H9 (cell line): ENCODE measurements at regions not wholly inside any gene's neighbourhood (a gene's known extent, or its start where the extent isn't known, plus 50 kb on each side); places are given as distances from the start of the nearest gene placed in this dataset.

Experiments
- DNase-seq: peaks from one replicate; pipeline ENCODE4 v3.0.0-alpha.2; 2017
- H2AFZ ChIP-seq: one replicate; pipeline ENCODE4 v1.6.1; 2013; ENCODE audit warnings: mild to moderate bottlenecking, low read length, control low read depth, moderate library complexity
- H2AK5ac ChIP-seq: 2 replicates; pipeline ENCODE4 v1.6.1; 2013; ENCODE audit warnings: low read length, control low read depth, mixed read lengths; ENCODE audit not compliant: insufficient read length
- H2BK120ac ChIP-seq: one replicate; pipeline ENCODE4 v1.6.1; 2013; ENCODE audit warnings: low read depth, mild to moderate bottlenecking, low read length, control low read depth, inconsistent platforms; ENCODE audit not compliant: poor library complexity, severe bottlenecking
- H2BK12ac ChIP-seq: 2 replicates; pipeline ENCODE4 v1.6.1; 2013; ENCODE audit warnings: low read length, control low read depth, mixed read lengths, low read depth; ENCODE audit not compliant: insufficient read length
- H2BK15ac ChIP-seq: 2 replicates; pipeline ENCODE4 v1.6.1; 2013; ENCODE audit warnings: low read depth, low read length, control low read depth
- H2BK20ac ChIP-seq: one replicate; pipeline ENCODE4 v1.6.1; 2013; ENCODE audit warnings: low read depth, mild to moderate bottlenecking, low read length, control low read depth, inconsistent platforms; ENCODE audit not compliant: poor library complexity, severe bottlenecking
- H2BK5ac ChIP-seq: 2 replicates; pipeline ENCODE4 v1.6.1; 2013; ENCODE audit warnings: low read length, control low read depth, mixed read lengths; ENCODE audit not compliant: insufficient read length
- H3K14ac ChIP-seq: 2 replicates; pipeline ENCODE4 v1.6.1; 2013; ENCODE audit warnings: low read length, control low read depth; ENCODE audit not compliant: insufficient read depth
- H3K18ac ChIP-seq: 2 replicates; pipeline ENCODE4 v1.6.1; 2013; ENCODE audit warnings: low read depth, mild to moderate bottlenecking, mixed read lengths, low read length, control low read depth; ENCODE audit not compliant: insufficient read length
- H3K23ac ChIP-seq: 2 replicates; pipeline ENCODE4 v1.6.1; 2013; ENCODE audit warnings: low read length, control low read depth, mixed read lengths, low read depth; ENCODE audit not compliant: insufficient read length
- H3K23me2 ChIP-seq: 2 replicates; pipeline ENCODE4 v1.6.1; 2013; ENCODE audit warnings: low read depth, mild to moderate bottlenecking, mixed read lengths, low read length, control low read depth; ENCODE audit not compliant: insufficient read length, poor library complexity, severe bottlenecking
- H3K27ac ChIP-seq: 2 replicates; pipeline ENCODE4 v1.5.1; 2013; ENCODE audit warnings: low read length, control low read depth, mixed read lengths, low read depth; ENCODE audit not compliant: insufficient read length
- H3K27me3 ChIP-seq: 2 replicates; pipeline ENCODE4 v1.6.1; 2013; ENCODE audit warnings: low read length, control low read depth, inconsistent platforms; ENCODE audit not compliant: insufficient read depth
- H3K4ac ChIP-seq: 2 replicates; pipeline ENCODE4 v1.6.1; 2013; ENCODE audit warnings: low read depth, mild to moderate bottlenecking, control low read depth, inconsistent platforms, low read length, moderate library complexity
- H3K4me1 ChIP-seq: 2 replicates; pipeline ENCODE4 v1.6.1; 2013; ENCODE audit warnings: low read length, control low read depth, inconsistent platforms; ENCODE audit not compliant: insufficient read depth
- H3K4me2 ChIP-seq: 2 replicates; pipeline ENCODE4 v1.6.1; 2013; ENCODE audit warnings: low read length, control low read depth, mixed read lengths; ENCODE audit not compliant: insufficient read length, insufficient read depth
- H3K56ac ChIP-seq: 2 replicates; pipeline ENCODE4 v1.6.1; 2013; ENCODE audit warnings: low read depth, mild to moderate bottlenecking, mixed read lengths, low read length, control low read depth; ENCODE audit not compliant: insufficient read length
- H3K79me1 ChIP-seq: 2 replicates; pipeline ENCODE4 v1.6.1; 2013; ENCODE audit warnings: low read depth, mild to moderate bottlenecking, moderate library complexity, low read length, control low read depth, inconsistent platforms; ENCODE audit not compliant: insufficient read depth, poor library complexity, severe bottlenecking
- H3K79me2 ChIP-seq: 2 replicates; pipeline ENCODE4 v1.6.1; 2013; ENCODE audit warnings: low read length, control low read depth, inconsistent platforms; ENCODE audit not compliant: insufficient read depth
- H3K9ac ChIP-seq: 2 replicates; pipeline ENCODE4 v1.6.1; 2013; ENCODE audit warnings: low read length, control low read depth, mixed read lengths; ENCODE audit not compliant: insufficient read length; ENCODE audit errors: extremely low read depth
- H3K9me3 ChIP-seq: one replicate; pipeline ENCODE4 v1.6.1; 2013; ENCODE audit warnings: low read depth, low read length, inconsistent platforms; ENCODE audit not compliant: control insufficient read depth
- H3T11ph ChIP-seq: one replicate; pipeline ENCODE4 v1.6.1; 2013; ENCODE audit warnings: mild to moderate bottlenecking, low read length, control low read depth, inconsistent platforms
- H4K20me1 ChIP-seq: one replicate; pipeline ENCODE4 v1.6.1; 2013; ENCODE audit not compliant: control insufficient read depth, insufficient read length, insufficient read depth
- H4K5ac ChIP-seq: 2 replicates; pipeline ENCODE4 v1.6.1; 2013; ENCODE audit warnings: low read depth, mild to moderate bottlenecking, mixed read lengths, low read length, control low read depth; ENCODE audit not compliant: insufficient read length
- H4K8ac ChIP-seq: replicated peaks from 2 replicates; pipeline ENCODE4 v1.6.1; 2013; ENCODE audit warnings: low read length, control low read depth, mixed read lengths, low read depth; ENCODE audit not compliant: insufficient read length
- H4K91ac ChIP-seq: 2 replicates; pipeline ENCODE4 v1.6.1; 2013; ENCODE audit warnings: low read depth, mild to moderate bottlenecking, moderate library complexity, mixed read lengths, low read length, control low read depth; ENCODE audit not compliant: insufficient read length
- H3K27ac Mint-ChIP-seq, 3 experiments: 2 replicates in 2 of 3; 3 replicates in 1 of 3; pipeline ENCODE4 v1.8.0; 2020 to 2021; ENCODE audit warnings: mixed read lengths in 3 of 3, mild to moderate bottlenecking in 1 of 3, moderate library complexity in 1 of 3
- H3K27me3 Mint-ChIP-seq: 2 replicates; pipeline ENCODE4 v1.8.0; 2021; ENCODE audit warnings: low read depth, mild to moderate bottlenecking, moderate library complexity, mixed read lengths
- H3K36me3 Mint-ChIP-seq, 3 experiments: 2 replicates in 2 of 3; 3 replicates in 1 of 3; pipeline ENCODE4 v1.8.0; 2020 to 2021; ENCODE audit warnings: low read depth in 3 of 3, mixed read lengths in 3 of 3; ENCODE audit not compliant: insufficient read depth in 1 of 3
- H3K4me1 Mint-ChIP-seq, 2 experiments: 2 replicates each; pipeline ENCODE4 v1.8.0; 2020; ENCODE audit warnings: mixed read lengths in 2 of 2
- H3K4me3 Mint-ChIP-seq, 2 experiments: 2 replicates in 1 of 2; 3 replicates in 1 of 2; pipeline ENCODE4 v1.8.0; 2020 to 2021; ENCODE audit warnings: mild to moderate bottlenecking in 2 of 2, mixed read lengths in 2 of 2, moderate library complexity in 1 of 2
- H3K9me3 Mint-ChIP-seq, 2 experiments: 2 replicates in 1 of 2; 3 replicates in 1 of 2; pipeline ENCODE4 v1.8.0; 2020; ENCODE audit warnings: mild to moderate bottlenecking in 2 of 2, mixed read lengths in 2 of 2, moderate library complexity in 1 of 2
- TF ChIP-seq, protein P1 (sequence below): fragments of 200-600 bp; sonication (generic); conservative IDR thresholded peaks from 3 replicates; pipeline ENCODE4 v1.8.0; 2021; ENCODE audit warnings: antibody characterized with exemption, mild to moderate bottlenecking

GRCh38 chr4:157897855-157898370 is 274.9 kb downstream of the GASK1B start:
- Histone ChIP-seq H3K4me2 (no peak overlapping the region), H2BK120ac (peak overlapping the region; percentile 36), H3K79me2 (no peaks in the 10 kb centered on the region), H2BK20ac (no peak overlapping the region), H3K9me3 (no peaks in the 10 kb centered on the region), H2AFZ (no peak overlapping the region), H3K18ac (no peak overlapping the region), H4K20me1 (no peaks in the 10 kb centered on the region), H3K23me2 (no peaks in the 10 kb centered on the region), H3K4me1 (peaks cover 6% of the 10 kb centered on the region; the same call in 1 of the 2 replicates), H4K8ac (no peak overlapping the region), H4K91ac (no peak overlapping the region), H3K79me1 (no peaks in the 10 kb centered on the region), H3T11ph (no peak overlapping the region), H2BK15ac (no peak overlapping the region), H3K9ac (no peak overlapping the region), H3K4ac (no peak overlapping the region), H3K56ac (no peak overlapping the region), H3K27ac (no peak overlapping the region), H2AK5ac (no peak overlapping the region), H2BK5ac (no peak overlapping the region), H3K23ac (no peak overlapping the region), H4K5ac (no peak overlapping the region), H3K14ac (no peak overlapping the region), H3K27me3 (no peaks in the 10 kb centered on the region), H2BK12ac (no peak overlapping the region)
- H3K9me3 Mint-ChIP-seq = no peaks in the 10 kb centered on the region; a peak in 1 of 5 replicates
- H3K4me3 Mint-ChIP-seq = no peak overlapping the region
- DNase-seq = no peak
- H3K4me1 Mint-ChIP-seq = peaks cover 28 to 31% of the 10 kb centered on the region in 2 experiments
- H3K27me3 Mint-ChIP-seq = no peaks in the 10 kb centered on the region
- no peaks in the 10 kb centered on the region; a peak in 1 of 7 replicates for H3K36me3 Mint-ChIP-seq
- TF ChIP-seq, protein P1, sequence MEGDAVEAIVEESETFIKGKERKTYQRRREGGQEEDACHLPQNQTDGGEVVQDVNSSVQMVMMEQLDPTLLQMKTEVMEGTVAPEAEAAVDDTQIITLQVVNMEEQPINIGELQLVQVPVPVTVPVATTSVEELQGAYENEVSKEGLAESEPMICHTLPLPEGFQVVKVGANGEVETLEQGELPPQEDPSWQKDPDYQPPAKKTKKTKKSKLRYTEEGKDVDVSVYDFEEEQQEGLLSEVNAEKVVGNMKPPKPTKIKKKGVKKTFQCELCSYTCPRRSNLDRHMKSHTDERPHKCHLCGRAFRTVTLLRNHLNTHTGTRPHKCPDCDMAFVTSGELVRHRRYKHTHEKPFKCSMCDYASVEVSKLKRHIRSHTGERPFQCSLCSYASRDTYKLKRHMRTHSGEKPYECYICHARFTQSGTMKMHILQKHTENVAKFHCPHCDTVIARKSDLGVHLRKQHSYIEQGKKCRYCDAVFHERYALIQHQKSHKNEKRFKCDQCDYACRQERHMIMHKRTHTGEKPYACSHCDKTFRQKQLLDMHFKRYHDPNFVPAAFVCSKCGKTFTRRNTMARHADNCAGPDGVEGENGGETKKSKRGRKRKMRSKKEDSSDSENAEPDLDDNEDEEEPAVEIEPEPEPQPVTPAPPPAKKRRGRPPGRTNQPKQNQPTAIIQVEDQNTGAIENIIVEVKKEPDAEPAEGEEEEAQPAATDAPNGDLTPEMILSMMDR = no peak
- 0 out of 7 replicates have a peak overlapping the region, but pooled peaks of 1 of the 3 experiments have one; percentile 23 for H3K27ac Mint-ChIP-seq
